PC-3 (cell line): ENCODE measurements at regions not wholly inside any gene's neighbourhood (a gene's known extent, or its start where the extent isn't known, plus 50 kb on each side); places are given as distances from the start of the nearest gene placed in this dataset.

Experiments used
- ATAC-seq: fragments of 200-7000 bp; cut with Tn5 transposase; 2 replicates; pipeline ENCODE4 v1.9.1; 2020; ENCODE audit warnings: mild to moderate bottlenecking, moderate library complexity
- BruUV-seq: library from RNA; stranded (reverse); fragments of 400-500 nt; replicated peaks from 2 replicates; lab custom pipeline; 2021; lab: Mats Ljungman, UMichigan
- CTCF ChIA-PET: fragments of 300-600 bp; sonication (Branson Sonifier 250); formaldehyde crosslinking; loops from one replicate; lab custom pipeline; 2022; ENCODE audit warnings: antibody characterized with exemption; lab: Charles Lee
- POLR2A ChIA-PET: fragments of 300-600 bp; sonication (Branson Sonifier 250); formaldehyde crosslinking; loops from one replicate; lab custom pipeline; 2022; ENCODE audit warnings: antibody characterized with exemption; ENCODE audit not compliant: unreplicated experiment; lab: Charles Lee
- DNase-seq: peaks from one replicate; pipeline ENCODE4 v3.0.0-alpha.2; 2015
- H2AFZ ChIP-seq: fragments of 300-600 bp; sonication (generic); 2 replicates; pipeline ENCODE4 v1.6.0; 2016; ENCODE audit warnings: antibody characterized with exemption, low read length
- H3F3A ChIP-seq: fragments of 300-600 bp; sonication (generic); one replicate; pipeline ENCODE4 v1.6.0; 2017; ENCODE audit warnings: antibody characterized with exemption, low read length, control low read depth, mild to moderate bottlenecking; ENCODE audit not compliant: unreplicated experiment
- H3K27ac ChIP-seq: fragments of 300-600 bp; sonication (generic); 2 replicates; pipeline ENCODE4 v1.5.1; 2016; ENCODE audit warnings: mild to moderate bottlenecking, low read length
- H3K27me3 ChIP-seq: fragments of 300-600 bp; sonication (generic); 2 replicates; pipeline ENCODE4 v1.6.1; 2016; ENCODE audit warnings: low read length, mixed read lengths
- H3K36me3 ChIP-seq: fragments of 300-600 bp; sonication (generic); 2 replicates; pipeline ENCODE4 v1.6.1; 2016; ENCODE audit warnings: low read depth, mixed run types, low read length, mixed read lengths
- H3K4me1 ChIP-seq: fragments of 300-600 bp; sonication (generic); 2 replicates; pipeline ENCODE4 v1.5.1; 2016; ENCODE audit warnings: low read length; ENCODE audit not compliant: insufficient read depth
- H3K4me2 ChIP-seq: fragments of 300-600 bp; sonication (generic); 2 replicates; pipeline ENCODE4 v1.6.0; 2016; ENCODE audit warnings: low read length
- H3K4me3 ChIP-seq: fragments of 300-600 bp; sonication (generic); 2 replicates; pipeline ENCODE4 v1.5.1; 2016; ENCODE audit warnings: mild to moderate bottlenecking, low read length, mixed read lengths
- H3K79me2 ChIP-seq: fragments of 300-600 bp; sonication (generic); 2 replicates; pipeline ENCODE4 v1.6.1; 2017; ENCODE audit warnings: low read length, mixed read lengths
- H3K9ac ChIP-seq: fragments of 300-600 bp; sonication (generic); 2 replicates; pipeline ENCODE4 v1.6.0; 2016; ENCODE audit warnings: mild to moderate bottlenecking, low read length
- H3K9me2 ChIP-seq: fragments of 300-600 bp; sonication (generic); replicated peaks from 2 replicates; pipeline ENCODE4 v1.6.1; 2016; ENCODE audit warnings: mixed run types, low read length, mixed read lengths
- H3K9me3 ChIP-seq: fragments of 300-600 bp; sonication (generic); 2 replicates; pipeline ENCODE4 v1.6.1; 2016; ENCODE audit warnings: low read length, mixed read lengths
- H4K20me1 ChIP-seq: fragments of 300-600 bp; sonication (generic); 2 replicates; pipeline ENCODE4 v1.6.1; 2016; ENCODE audit warnings: low read length, mixed read lengths
- EZH2 ChIP-seq: fragments of 300-600 bp; sonication (generic); IDR thresholded peaks from one replicate; pipeline ENCODE4 v1.6.1; 2017; ENCODE audit warnings: antibody characterized with exemption, mild to moderate bottlenecking, low read length; ENCODE audit not compliant: unreplicated experiment
- EZH2phosphoT487 ChIP-seq: fragments of 300-600 bp; sonication (generic); IDR thresholded peaks from 2 replicates; pipeline ENCODE4 v1.6.1; 2018; ENCODE audit warnings: mild to moderate bottlenecking, antibody characterized with exemption, low read length, borderline replicate concordance
- intact Hi-C: fragments of 100-400 bp; cut with micrococcal nuclease; formaldehyde crosslinking; loops from 2 replicates; pipeline ENCODE4 v1.9.0; 2023
- TF ChIP-seq, protein P1 (sequence below): fragments of 300-600 bp; sonication (generic); conservative IDR thresholded peaks from 2 replicates; pipeline ENCODE4 v1.5.1; 2017; ENCODE audit warnings: antibody characterized with exemption, low read depth, mild to moderate bottlenecking, low read length

DNA sequence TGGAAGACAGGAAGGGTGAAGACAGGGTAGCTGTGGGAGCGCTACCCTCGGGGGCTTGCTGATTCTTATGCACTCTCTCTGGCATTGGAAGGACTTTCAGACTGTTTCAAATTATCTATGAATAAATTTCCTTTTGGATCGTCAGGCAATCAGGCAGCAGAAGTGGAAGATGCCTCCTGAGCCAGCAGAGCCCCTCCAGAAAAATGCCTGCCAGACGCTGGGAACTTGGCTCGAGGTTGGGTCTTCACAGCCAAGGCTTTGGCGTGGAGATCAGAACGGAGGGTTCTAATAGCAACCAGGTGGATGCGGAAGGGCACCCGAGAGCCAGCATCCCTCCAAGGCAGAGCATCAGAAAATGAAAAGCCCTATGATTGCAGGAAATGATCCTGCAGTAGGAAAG, 119.2 kb upstream of the RFLNA start:
- Histone ChIP-seq H3K9me3 (no peaks in the 10 kb centered on the region), H3K4me3 (no peak overlapping the region), H3K36me3 (no peaks in the 10 kb centered on the region), H3K27ac (no peak overlapping the region), H3F3A (no peaks in the 10 kb centered on the region), H3K4me1 (no peaks in the 10 kb centered on the region), H4K20me1 (no peaks in the 10 kb centered on the region), H3K9me2 (no peaks in the 10 kb centered on the region), H2AFZ (no peak overlapping the region), H3K27me3 (peaks cover 70% of the 10 kb centered on the region), H3K4me2 (no peak overlapping the region), H3K79me2 (no peaks in the 10 kb centered on the region), H3K9ac (no peak overlapping the region)
- DNase-seq (no peak), ATAC-seq (no peak)
- no peak for TF ChIP-seq EZH2phosphoT487
- TF ChIP-seq, protein P1, sequence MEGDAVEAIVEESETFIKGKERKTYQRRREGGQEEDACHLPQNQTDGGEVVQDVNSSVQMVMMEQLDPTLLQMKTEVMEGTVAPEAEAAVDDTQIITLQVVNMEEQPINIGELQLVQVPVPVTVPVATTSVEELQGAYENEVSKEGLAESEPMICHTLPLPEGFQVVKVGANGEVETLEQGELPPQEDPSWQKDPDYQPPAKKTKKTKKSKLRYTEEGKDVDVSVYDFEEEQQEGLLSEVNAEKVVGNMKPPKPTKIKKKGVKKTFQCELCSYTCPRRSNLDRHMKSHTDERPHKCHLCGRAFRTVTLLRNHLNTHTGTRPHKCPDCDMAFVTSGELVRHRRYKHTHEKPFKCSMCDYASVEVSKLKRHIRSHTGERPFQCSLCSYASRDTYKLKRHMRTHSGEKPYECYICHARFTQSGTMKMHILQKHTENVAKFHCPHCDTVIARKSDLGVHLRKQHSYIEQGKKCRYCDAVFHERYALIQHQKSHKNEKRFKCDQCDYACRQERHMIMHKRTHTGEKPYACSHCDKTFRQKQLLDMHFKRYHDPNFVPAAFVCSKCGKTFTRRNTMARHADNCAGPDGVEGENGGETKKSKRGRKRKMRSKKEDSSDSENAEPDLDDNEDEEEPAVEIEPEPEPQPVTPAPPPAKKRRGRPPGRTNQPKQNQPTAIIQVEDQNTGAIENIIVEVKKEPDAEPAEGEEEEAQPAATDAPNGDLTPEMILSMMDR = no peak
- no peak for TF ChIP-seq EZH2
- POLR2A ChIA-PET = no interaction called here
- BruUV-seq = no TSS peak
- intact Hi-C loops = no loop called here
- CTCF ChIA-PET = no interaction called here

DNA sequence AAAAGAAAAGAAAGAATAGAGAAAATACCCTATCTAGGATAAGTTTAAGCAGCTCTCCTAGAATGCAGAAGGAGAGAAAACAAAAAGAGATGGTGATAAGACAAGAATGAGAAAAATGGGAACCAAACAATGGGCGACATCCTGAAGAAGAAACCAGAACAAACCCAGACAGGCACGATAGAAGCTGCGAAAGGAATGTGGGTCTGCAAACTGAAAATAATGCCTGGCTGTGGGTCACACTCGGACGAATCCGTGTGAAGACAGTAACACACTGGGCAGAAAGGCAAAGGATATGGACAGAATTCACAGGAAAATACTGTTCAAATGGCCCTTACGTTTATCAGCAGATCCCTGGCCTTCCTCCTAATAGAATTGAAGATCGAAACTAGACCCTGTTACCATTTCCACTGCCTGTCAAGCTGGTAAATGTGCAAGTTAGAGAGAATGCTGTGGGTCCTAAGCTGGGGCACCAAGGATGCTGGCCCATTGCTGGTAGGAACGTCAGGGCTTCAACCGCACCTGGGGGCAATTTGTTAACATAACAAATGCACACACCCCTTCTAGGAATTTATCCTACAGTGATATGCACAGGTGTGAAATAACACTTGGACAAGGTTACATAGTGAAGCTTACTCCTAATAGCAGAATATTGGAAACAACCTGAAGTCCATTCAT, 117.5 kb upstream of the RFLNA start:
- no peaks in the 10 kb centered on the region for H3F3A ChIP-seq
- H3K27me3 ChIP-seq = peaks cover 64% of the 10 kb centered on the region
- DNase-seq = no peak
- CTCF ChIA-PET = no interaction called here
- no peak overlapping the region for H3K27ac ChIP-seq
- H3K9me2 ChIP-seq = no peaks in the 10 kb centered on the region
- ATAC-seq = no peak
- H3K9me3 ChIP-seq = no peaks in the 10 kb centered on the region
- no peak overlapping the region for H3K4me3 ChIP-seq
- TF ChIP-seq EZH2 (no peak), EZH2phosphoT487 (no peak)
- no peaks in the 10 kb centered on the region for H4K20me1 ChIP-seq
- no peaks in the 10 kb centered on the region for H3K36me3 ChIP-seq
- no peaks in the 10 kb centered on the region for H3K4me1 ChIP-seq
- H2AFZ ChIP-seq = no peak overlapping the region
- H3K4me2 ChIP-seq = no peak overlapping the region
- BruUV-seq = no TSS peak
- POLR2A ChIA-PET = interaction anchor here (0.6 kb wide), 1 partner anchor 341 kb away, joined by 3 read pairs; no protein-coding TSS in a partner anchor
- intact Hi-C loops = no loop called here
- H3K9ac ChIP-seq = no peak overlapping the region
- H3K79me2 ChIP-seq = no peaks in the 10 kb centered on the region

DNA sequence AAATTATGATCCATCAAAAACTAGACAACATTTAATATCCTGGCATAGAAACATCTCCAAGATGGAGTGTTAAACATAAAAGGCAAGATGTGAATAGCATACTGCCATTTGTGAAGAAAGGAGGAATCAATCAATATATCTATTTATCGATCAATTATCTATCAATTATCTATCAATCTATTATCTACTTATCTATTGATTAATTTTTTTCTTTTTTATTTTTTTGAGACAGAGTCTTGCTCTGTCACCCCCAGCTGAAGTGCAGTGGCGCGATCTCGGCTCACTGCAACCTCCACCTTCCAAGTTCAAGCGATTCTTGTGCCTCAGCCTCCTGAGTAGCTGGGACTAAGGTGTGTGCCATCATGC, 117.0 kb upstream of the RFLNA start:
- TF ChIP-seq, protein P1 = no peak
- BruUV-seq = no TSS peak
- ChIA-PET POLR2A (no interaction called here), CTCF (no interaction called here)
- DNase-seq = no peak
- no peaks in the 10 kb centered on the region for H3K9me2 ChIP-seq
- no peak overlapping the region for H2AFZ ChIP-seq
- H3K9ac ChIP-seq = no peak overlapping the region
- H3K4me3 ChIP-seq = no peak overlapping the region
- peaks cover 64% of the 10 kb centered on the region for H3K27me3 ChIP-seq
- no peak for ATAC-seq
- H3K79me2 ChIP-seq = no peaks in the 10 kb centered on the region
- H3K27ac ChIP-seq = no peak overlapping the region
- H3K4me2 ChIP-seq = no peak overlapping the region
- no peaks in the 10 kb centered on the region for H3F3A ChIP-seq
- no peaks in the 10 kb centered on the region for H3K9me3 ChIP-seq
- no peaks in the 10 kb centered on the region for H3K36me3 ChIP-seq
- no peaks in the 10 kb centered on the region for H3K4me1 ChIP-seq
- intact Hi-C loops = no loop called here
- H4K20me1 ChIP-seq = no peaks in the 10 kb centered on the region
